K562 (cell line): ENCODE measurements at regions not wholly inside any gene's neighbourhood (a gene's known extent, or its start where the extent isn't known, plus 50 kb on each side); places are given as distances from the start of the nearest gene placed in this dataset.

Experiments
- ATAC-seq: fragments of 200-7000 bp; cut with Tn5 transposase; 3 replicates; pipeline ENCODE4 v1.9.1; 2020; ENCODE audit warnings: moderate library complexity
- BruUV-seq: library from RNA; stranded (reverse); fragments of 400-500 nt; replicated peaks from 2 replicates; lab custom pipeline; 2021; lab: Mats Ljungman, UMichigan
- CTCF ChIA-PET: fragments of 300-600 bp; formaldehyde crosslinking; extraction: SDS; loops from one replicate; lab custom pipeline; 2021; ENCODE audit warnings: low intra/inter-chr PET ratio; lab: Yijun Ruan, JAX
- POLR2A ChIA-PET: fragments of 300-600, 350-650 bp; sonication (Branson Sonifier 250); formaldehyde crosslinking; extraction: SDS; loops from one replicate; lab custom pipeline; 2021; ENCODE audit warnings: antibody characterized with exemption, inconsistent platforms; lab: Yijun Ruan, JAX
- DNase-seq, 4 experiments: peaks; one replicate each; pipeline versions ENCODE4 v3.0.0 to v3.0.0-alpha.2; 2011 to 2018; ENCODE audit warnings: low spot score in 3 of 4, mixed read lengths in 3 of 4; ENCODE audit errors: extremely low read depth in 1 of 4
- FAIRE-seq: peaks from 2 replicates; lab custom pipeline; 2011; peaks lifted over from hg19 to GRCh38; lab: Jason Lieb, UNC
- H2AFZ ChIP-seq: 2 replicates; pipeline ENCODE4 v1.6.0; 2011; ENCODE audit warnings: low read depth, low read length, control low read depth, inconsistent platforms
- H3K27ac ChIP-seq: fragments of 200-600 bp; 3 replicates; pipeline ENCODE4 v1.8.0; 2011; ENCODE audit warnings: low read depth, mild to moderate bottlenecking, control low read depth, inconsistent platforms, low read length, moderate library complexity, mixed read lengths; ENCODE audit errors: extremely low read depth
- H3K27me3 ChIP-seq, 2 experiments: fragments of 300-600 bp in 1 of 2; 2 replicates in 1 of 2; 3 replicates in 1 of 2; pipeline versions ENCODE4 v1.6.0 to v1.8.0; 2011; ENCODE audit warnings: inconsistent platforms in 2 of 2, low read length in 2 of 2, mild to moderate bottlenecking in 1 of 2, mixed read lengths in 1 of 2, moderate library complexity in 1 of 2; ENCODE audit not compliant: control insufficient read depth in 2 of 2, insufficient read depth in 2 of 2
- H3K36me3 ChIP-seq: fragments of 300-600 bp; 3 replicates; pipeline ENCODE4 v1.8.0; 2011; ENCODE audit warnings: mild to moderate bottlenecking, low read length, inconsistent platforms; ENCODE audit not compliant: control insufficient read depth, insufficient read depth
- H3K4me1 ChIP-seq, 2 experiments: fragments of 200-600 bp in 1 of 2; replicated peaks in 1 of 2; 2 replicates in 1 of 2; 3 replicates in 1 of 2; pipeline versions ENCODE4 v1.5.1 to v1.8.0; 2011; ENCODE audit warnings: inconsistent platforms in 2 of 2, low read length in 2 of 2, mild to moderate bottlenecking in 1 of 2, mixed read lengths in 1 of 2, moderate library complexity in 1 of 2; ENCODE audit not compliant: control insufficient read depth in 2 of 2, insufficient read depth in 2 of 2
- H3K4me2 ChIP-seq: 2 replicates; pipeline ENCODE4 v1.6.1; 2011; ENCODE audit warnings: low read length, control low read depth, inconsistent platforms, mixed read lengths; ENCODE audit not compliant: insufficient read depth
- H3K4me3 ChIP-seq: fragments of 200-600 bp; sonication (generic), shearing (Covaris generic); 2 replicates; pipeline ENCODE4 v1.5.1; 2016; ENCODE audit warnings: control low read depth, inconsistent platforms
- H3K79me2 ChIP-seq: fragments of 200-600 bp; 3 replicates; pipeline ENCODE4 v1.8.0; 2011; ENCODE audit warnings: low read length, inconsistent platforms; ENCODE audit not compliant: control insufficient read depth, insufficient read depth
- H3K9ac ChIP-seq, 2 experiments: 2 replicates each; pipeline versions ENCODE4 v1.6.0 to v1.6.1; 2011; ENCODE audit warnings: low read depth in 2 of 2, low read length in 2 of 2, control low read depth in 1 of 2, inconsistent platforms in 1 of 2, mild to moderate bottlenecking in 1 of 2, mixed read lengths in 1 of 2; ENCODE audit not compliant: insufficient read depth in 1 of 2
- H3K9me1 ChIP-seq: one replicate; pipeline ENCODE4 v1.6.0; 2011; ENCODE audit warnings: inconsistent platforms, mild to moderate bottlenecking, low read length, moderate library complexity; ENCODE audit not compliant: control insufficient read depth, insufficient read depth
- H3K9me3 ChIP-seq: replicated peaks from 2 replicates; pipeline ENCODE4 v1.5.1; 2011; ENCODE audit warnings: low read depth, low read length, inconsistent platforms; ENCODE audit not compliant: control insufficient read depth, insufficient read depth
- H4K20me1 ChIP-seq: replicated peaks from 2 replicates; pipeline ENCODE4 v1.6.1; 2011; ENCODE audit warnings: low read length, inconsistent platforms, mixed read lengths; ENCODE audit not compliant: control insufficient read depth, insufficient read depth
- KLF16 ChIP-seq: IDR thresholded peaks from 2 replicates; pipeline ENCODE4 v1.6.1; 2016; ENCODE audit warnings: antibody characterized with exemption
- NFRKB ChIP-seq: fragments of 450-650 bp; IDR thresholded peaks from 2 replicates; pipeline ENCODE4 v1.6.1; 2016; ENCODE audit warnings: low read depth
- RFX7 ChIP-seq: fragments of 250-450 bp; sonication (Bioruptor Pico); IDR thresholded peaks from 2 replicates; pipeline ENCODE4 v1.5.1; 2021; ENCODE audit warnings: mild to moderate bottlenecking
- SIN3A ChIP-seq, 2 experiments: fragments of 150-350 bp in 1 of 2; IDR thresholded peaks; 2 replicates each; pipeline ENCODE4 v1.6.1; 2011 to 2016; ENCODE audit warnings: borderline replicate concordance in 2 of 2, low read depth in 2 of 2, low read length in 2 of 2, mild to moderate bottlenecking in 2 of 2, moderate library complexity in 2 of 2; ENCODE audit not compliant: control insufficient read depth in 1 of 2
- SMARCE1 ChIP-seq: fragments of 450-650 bp; IDR thresholded peaks from 2 replicates; pipeline ENCODE4 v1.7.1; 2016; ENCODE audit warnings: mild to moderate bottlenecking
- STAT5B ChIP-seq: fragments of 250-450 bp; sonication (Bioruptor Pico); IDR thresholded peaks from 2 replicates; pipeline ENCODE4 v1.8.0; 2021; ENCODE audit warnings: mild to moderate bottlenecking, inconsistent platforms
- TRIM24 ChIP-seq, 2 experiments: fragments of 450-650 bp; IDR thresholded peaks; 2 replicates each; pipeline ENCODE4 v1.6.1; 2016
- ZNF140 ChIP-seq: fragments of 250-450 bp; sonication (Bioruptor Pico); IDR thresholded peaks from 2 replicates; pipeline ENCODE4 v1.8.0; 2021; ENCODE audit warnings: moderate library complexity, mild to moderate bottlenecking, inconsistent platforms
- ZNF212 ChIP-seq: fragments of 450-650 bp; formaldehyde crosslinking; IDR thresholded peaks from 2 replicates; pipeline ENCODE4 v1.4.0; 2020; ENCODE audit warnings: mild to moderate bottlenecking
- ZNF512 ChIP-seq: IDR thresholded peaks from 2 replicates; pipeline ENCODE4 v1.6.1; 2016; ENCODE audit warnings: missing genetic modification characterization, missing compliant biosample characterization
- WGBS: fragments of 100-300 bp; shearing (Covaris generic); methylation state at CpG from one replicate; pipeline ENCODE4 v1.1.6; 2016; ENCODE audit warnings: low coverage, mixed read lengths; ENCODE audit not compliant: insufficient coverage; ENCODE audit errors: missing lambda C conversion rate; 5-methylcytosine and 5-hydroxymethylcytosine counted together
- in situ Hi-C: fragments of 300-500 bp; cut with MboI; formaldehyde crosslinking; loops from 4 replicates; pipeline ENCODE4 v1.15.0; 2018; ENCODE audit warnings: inconsistent platforms, mixed read lengths
- intact Hi-C: fragments of 100-400 bp; cut with micrococcal nuclease; formaldehyde crosslinking; loops from 2 replicates; pipeline ENCODE4 v1.14.2; 2022
- TF ChIP-seq, protein P1 (sequence below): fragments of 250-450 bp; sonication (Bioruptor Pico); IDR thresholded peaks from 2 replicates; pipeline ENCODE4 v1.4.0; 2020
- TF ChIP-seq, protein P2 (sequence below), 2 experiments: IDR thresholded peaks; 2 replicates each; pipeline ENCODE4 v1.6.1; 2011; ENCODE audit warnings: borderline replicate concordance in 1 of 2, control low read depth in 1 of 2, low read depth in 1 of 2, low read length in 1 of 2, mild to moderate bottlenecking in 1 of 2, mixed read lengths in 1 of 2, moderate library complexity in 1 of 2; ENCODE audit not compliant: insufficient read depth in 1 of 2, insufficient read length in 1 of 2, poor library complexity in 1 of 2, severe bottlenecking in 1 of 2; ENCODE audit errors: extremely low read depth in 1 of 2

DNA sequence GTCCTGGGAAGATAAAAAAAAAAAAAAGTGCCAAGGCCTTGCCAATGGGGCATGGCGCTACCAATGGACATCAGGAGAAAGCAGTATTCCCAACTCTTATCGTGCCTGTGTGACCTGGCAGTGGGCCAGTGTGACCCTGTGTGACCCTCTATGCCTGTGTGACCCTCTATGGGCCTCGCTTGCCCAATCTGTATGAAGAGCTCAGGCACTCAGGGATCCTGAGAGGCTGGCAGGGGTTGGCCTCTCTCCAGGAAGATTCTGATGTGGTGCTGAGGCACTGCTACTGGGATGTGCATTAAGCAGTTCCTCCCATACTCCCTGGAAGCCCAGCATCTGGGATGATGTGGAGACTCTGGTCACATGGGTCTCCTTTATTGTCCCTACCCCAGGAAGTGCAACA is 179.2 kb downstream of the MACROH2A1 start (continued):
- TF ChIP-seq, protein P1, sequence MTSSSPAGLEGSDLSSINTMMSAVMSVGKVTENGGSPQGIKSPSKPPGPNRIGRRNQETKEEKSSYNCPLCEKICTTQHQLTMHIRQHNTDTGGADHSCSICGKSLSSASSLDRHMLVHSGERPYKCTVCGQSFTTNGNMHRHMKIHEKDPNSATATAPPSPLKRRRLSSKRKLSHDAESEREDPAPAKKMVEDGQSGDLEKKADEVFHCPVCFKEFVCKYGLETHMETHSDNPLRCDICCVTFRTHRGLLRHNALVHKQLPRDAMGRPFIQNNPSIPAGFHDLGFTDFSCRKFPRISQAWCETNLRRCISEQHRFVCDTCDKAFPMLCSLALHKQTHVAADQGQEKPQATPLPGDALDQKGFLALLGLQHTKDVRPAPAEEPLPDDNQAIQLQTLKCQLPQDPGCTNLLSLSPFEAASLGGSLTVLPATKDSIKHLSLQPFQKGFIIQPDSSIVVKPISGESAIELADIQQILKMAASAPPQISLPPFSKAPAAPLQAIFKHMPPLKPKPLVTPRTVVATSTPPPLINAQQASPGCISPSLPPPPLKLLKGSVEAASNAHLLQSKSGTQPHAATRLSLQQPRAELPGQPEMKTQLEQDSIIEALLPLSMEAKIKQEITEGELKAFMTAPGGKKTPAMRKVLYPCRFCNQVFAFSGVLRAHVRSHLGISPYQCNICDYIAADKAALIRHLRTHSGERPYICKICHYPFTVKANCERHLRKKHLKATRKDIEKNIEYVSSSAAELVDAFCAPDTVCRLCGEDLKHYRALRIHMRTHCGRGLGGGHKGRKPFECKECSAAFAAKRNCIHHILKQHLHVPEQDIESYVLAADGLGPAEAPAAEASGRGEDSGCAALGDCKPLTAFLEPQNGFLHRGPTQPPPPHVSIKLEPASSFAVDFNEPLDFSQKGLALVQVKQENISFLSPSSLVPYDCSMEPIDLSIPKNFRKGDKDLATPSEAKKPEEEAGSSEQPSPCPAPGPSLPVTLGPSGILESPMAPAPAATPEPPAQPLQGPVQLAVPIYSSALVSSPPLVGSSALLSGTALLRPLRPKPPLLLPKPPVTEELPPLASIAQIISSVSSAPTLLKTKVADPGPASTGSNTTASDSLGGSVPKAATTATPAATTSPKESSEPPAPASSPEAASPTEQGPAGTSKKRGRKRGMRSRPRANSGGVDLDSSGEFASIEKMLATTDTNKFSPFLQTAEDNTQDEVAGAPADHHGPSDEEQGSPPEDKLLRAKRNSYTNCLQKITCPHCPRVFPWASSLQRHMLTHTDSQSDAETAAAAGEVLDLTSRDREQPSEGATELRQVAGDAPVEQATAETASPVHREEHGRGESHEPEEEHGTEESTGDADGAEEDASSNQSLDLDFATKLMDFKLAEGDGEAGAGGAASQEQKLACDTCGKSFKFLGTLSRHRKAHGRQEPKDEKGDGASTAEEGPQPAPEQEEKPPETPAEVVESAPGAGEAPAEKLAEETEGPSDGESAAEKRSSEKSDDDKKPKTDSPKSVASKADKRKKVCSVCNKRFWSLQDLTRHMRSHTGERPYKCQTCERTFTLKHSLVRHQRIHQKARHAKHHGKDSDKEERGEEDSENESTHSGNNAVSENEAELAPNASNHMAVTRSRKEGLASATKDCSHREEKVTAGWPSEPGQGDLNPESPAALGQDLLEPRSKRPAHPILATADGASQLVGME, result no peak
- no peak for TF ChIP-seq ZNF140 (CRISPR knock-in tag)

- H3K79me2 ChIP-seq, result no peaks in the 10 kb centered on the region
- no peak for ATAC-seq
- no peak overlapping the region for H3K4me2 ChIP-seq
- ChIA-PET POLR2A (interaction anchor here (0.7 to 1.2 kb wide), 3 partner anchors 9 to 165 kb away, joined by 3 to 4 read pairs (median 3); no protein-coding TSS in a partner anchor), CTCF (no interaction called here)
- peaks cover 0 to 4% of the 10 kb centered on the region in 2 experiments; a peak in 2 of 5 replicates for H3K27me3 ChIP-seq
- FAIRE-seq, result peak; percentile 49
- no peaks in the 10 kb centered on the region for H3K36me3 ChIP-seq
- intact Hi-C loops, result no loop called here
- H3K9ac ChIP-seq, result no peak overlapping the region
- TF ChIP-seq STAT5B (no peak), ZNF212 (CRISPR knock-in tag) (no peak), RFX7 (CRISPR knock-in tag) (no peak), ZNF512 (tag) (no peak), KLF16 (no peak), SMARCE1 (no peak), SIN3A (IDR thresholded peaks at IDR 0.05; ENCODE audit: borderline replicate concordance in 2 of 2, control insufficient read depth in 1 of 2, low read depth in 2 of 2, low read length in 2 of 2) (no peak), NFRKB (no peak), TRIM24 (IDR thresholded peaks at IDR 0.05) (no peak)
- TF ChIP-seq, protein P2, sequence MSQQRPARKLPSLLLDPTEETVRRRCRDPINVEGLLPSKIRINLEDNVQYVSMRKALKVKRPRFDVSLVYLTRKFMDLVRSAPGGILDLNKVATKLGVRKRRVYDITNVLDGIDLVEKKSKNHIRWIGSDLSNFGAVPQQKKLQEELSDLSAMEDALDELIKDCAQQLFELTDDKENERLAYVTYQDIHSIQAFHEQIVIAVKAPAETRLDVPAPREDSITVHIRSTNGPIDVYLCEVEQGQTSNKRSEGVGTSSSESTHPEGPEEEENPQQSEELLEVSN (IDR thresholded peaks at IDR 0.05; ENCODE audit: borderline replicate concordance in 1 of 2, extremely low read depth in 1 of 2, insufficient read depth in 1 of 2, insufficient read length in 1 of 2, low read depth in 1 of 2, low read length in 1 of 2, poor library complexity in 1 of 2, severe bottlenecking in 1 of 2), result no peak
- H3K9me3 ChIP-seq, result no peaks in the 10 kb centered on the region
- no TSS peak for BruUV-seq
- H3K27ac ChIP-seq, result no peak overlapping the region
- no peak overlapping the region for H3K4me3 ChIP-seq
- WGBS, result 41% methylated on average over 13 of the region's 13 CpGs
- in situ Hi-C loops, result no loop called here
- peaks cover 6 to 9% of the 10 kb centered on the region in 2 experiments; a peak in 4 of 5 replicates for H3K4me1 ChIP-seq
- H2AFZ ChIP-seq, result no peak overlapping the region
- H4K20me1 ChIP-seq, result no peaks in the 10 kb centered on the region
- H3K9me1 ChIP-seq, result no peaks in the 10 kb centered on the region
- DNase-seq, result no peak
These were observed 180.1 kb downstream of the MACROH2A1 start for GRCh38 chr5:135218790-135219568.
